H1 (cell line): ENCODE measurements at regions not wholly inside any gene's neighbourhood (a gene's known extent, or its start where the extent isn't known, plus 50 kb on each side); places are given as distances from the start of the nearest gene placed in this dataset.

ENCODE experiments used
- CTCF ChIA-PET: fragments of 300-600 bp; sonication (Branson Sonifier 250); formaldehyde crosslinking; loops from one replicate; lab custom pipeline; 2021; ENCODE audit not compliant: partially characterized antibody; lab: Charles Lee
- POLR2A ChIA-PET: fragments of 300-600 bp; sonication (Branson Sonifier 250); formaldehyde crosslinking; loops from one replicate; lab custom pipeline; 2021; ENCODE audit warnings: inconsistent platforms; ENCODE audit not compliant: partially characterized antibody; lab: Charles Lee
- DNase-seq, 2 experiments: peaks; one replicate each; pipeline versions ENCODE4 v3.0.0 to v3.0.0-alpha.2; 2010 to 2022; ENCODE audit warnings: low spot score in 2 of 2, low read depth in 1 of 2, mixed read lengths in 1 of 2
- FAIRE-seq: peaks from 2 replicates; lab custom pipeline; 2011; peaks lifted over from hg19 to GRCh38; lab: Jason Lieb, UNC
- H2AFZ ChIP-seq: 2 replicates; pipeline ENCODE4 v1.8.1; 2012; ENCODE audit warnings: low read length, inconsistent platforms
- H2AK5ac ChIP-seq: 2 replicates; pipeline ENCODE4 v1.6.1; 2013; ENCODE audit warnings: low read depth, low read length
- H2BK120ac ChIP-seq: replicated peaks from 2 replicates; pipeline ENCODE3; 2013; ENCODE audit warnings: low read depth, low read length, inconsistent platforms
- H2BK12ac ChIP-seq: 2 replicates; pipeline ENCODE4 v1.6.1; 2013; ENCODE audit warnings: low read depth, low read length
- H2BK15ac ChIP-seq: 2 replicates; pipeline ENCODE4 v1.6.1; 2013; ENCODE audit warnings: low read length
- H2BK20ac ChIP-seq: 2 replicates; pipeline ENCODE4 v1.6.1; 2013; ENCODE audit warnings: low read length
- H2BK5ac ChIP-seq: 2 replicates; pipeline ENCODE4 v1.6.1; 2013; ENCODE audit warnings: low read depth, low read length
- H3K14ac ChIP-seq: 2 replicates; pipeline ENCODE4 v1.6.1; 2013; ENCODE audit warnings: inconsistent platforms; ENCODE audit not compliant: insufficient read length
- H3K18ac ChIP-seq: 2 replicates; pipeline ENCODE4 v1.6.1; 2013; ENCODE audit warnings: low read length; ENCODE audit errors: extremely low read depth
- H3K23ac ChIP-seq: 2 replicates; pipeline ENCODE4 v1.6.1; 2013; ENCODE audit warnings: inconsistent platforms; ENCODE audit not compliant: insufficient read length
- H3K23me2 ChIP-seq: 2 replicates; pipeline ENCODE4 v1.6.1; 2013; ENCODE audit warnings: low read depth, low read length
- H3K27ac ChIP-seq: 2 replicates; pipeline ENCODE4 v1.6.1; 2011; ENCODE audit warnings: low read depth, low read length, inconsistent platforms
- H3K27me3 ChIP-seq, 4 experiments: replicated peaks in 1 of 4; 1 replicate in 1 of 4; 2 replicates in 3 of 4; pipeline versions ENCODE4 v1.6.1 to v1.8.1; 2011 to 2013; ENCODE audit warnings: low read length in 3 of 4, mild to moderate bottlenecking in 3 of 4, inconsistent platforms in 2 of 4, mixed read lengths in 2 of 4, moderate library complexity in 1 of 4; ENCODE audit not compliant: control insufficient read depth in 3 of 4, insufficient read depth in 3 of 4; ENCODE audit errors: extremely low read depth in 1 of 4
- H3K36me3 ChIP-seq, 4 experiments: 2 replicates each; pipeline versions ENCODE4 v1.6.1 to v1.8.1; 2011 to 2013; ENCODE audit warnings: mild to moderate bottlenecking in 4 of 4, low read length in 3 of 4, moderate library complexity in 2 of 4, control low read depth in 1 of 4, inconsistent platforms in 1 of 4; ENCODE audit not compliant: insufficient read depth in 4 of 4, control insufficient read depth in 2 of 4
- H3K4ac ChIP-seq: replicated peaks from 2 replicates; pipeline ENCODE3; 2013; ENCODE audit warnings: low read length, low read depth, mixed read lengths, inconsistent platforms; ENCODE audit not compliant: insufficient read length
- H3K4me1 ChIP-seq, 4 experiments: replicated peaks in 1 of 4; 1 replicate in 1 of 4; 2 replicates in 3 of 4; pipeline versions ENCODE4 v1.6.1 to v1.8.1; 2011 to 2013; ENCODE audit warnings: low read length in 3 of 4, inconsistent platforms in 2 of 4, mixed read lengths in 1 of 4; ENCODE audit not compliant: insufficient read depth in 4 of 4, control insufficient read depth in 3 of 4
- H3K4me2 ChIP-seq, 2 experiments: 2 replicates each; pipeline versions ENCODE4 v1.6.1 to v1.8.1; 2011 to 2013; ENCODE audit warnings: low read depth in 2 of 2, low read length in 2 of 2, control low read depth in 1 of 2, inconsistent platforms in 1 of 2, mild to moderate bottlenecking in 1 of 2; ENCODE audit not compliant: insufficient read depth in 1 of 2
- H3K4me3 ChIP-seq, 4 experiments: fragments of 200-600, 300-600 bp in 1 of 4; sonication (generic), shearing (Covaris generic), sonication (Bioruptor Twin) in 1 of 4; 2 replicates each; pipeline versions ENCODE4 v1.5.1 to v1.8.1; 2011 to 2016; ENCODE audit warnings: low read length in 4 of 4, low read depth in 3 of 4, control low read depth in 2 of 4, inconsistent platforms in 2 of 4, mild to moderate bottlenecking in 2 of 4, mixed read lengths in 1 of 4, moderate library complexity in 1 of 4; ENCODE audit not compliant: insufficient read depth in 2 of 4; ENCODE audit errors: extremely low read depth in 1 of 4
- H3K56ac ChIP-seq: replicated peaks from 2 replicates; pipeline ENCODE3; 2013; ENCODE audit warnings: low read depth, mild to moderate bottlenecking, mixed read lengths, low read length, inconsistent platforms; ENCODE audit not compliant: insufficient read length
- H3K79me1 ChIP-seq: 2 replicates; pipeline ENCODE4 v1.6.1; 2013; ENCODE audit warnings: low read depth, low read length, control low read depth
- H3K79me2 ChIP-seq, 2 experiments: 2 replicates each; pipeline versions ENCODE4 v1.6.1 to v1.8.1; 2012 to 2013; ENCODE audit warnings: low read length in 2 of 2, mild to moderate bottlenecking in 2 of 2, inconsistent platforms in 1 of 2; ENCODE audit not compliant: insufficient read depth in 2 of 2, control insufficient read depth in 1 of 2
- H3K9ac ChIP-seq, 4 experiments: replicated peaks in 1 of 4; 1 replicate in 1 of 4; 2 replicates in 3 of 4; pipeline versions ENCODE4 v1.6.1 to v1.8.1; 2011 to 2013; ENCODE audit warnings: low read depth in 3 of 4, low read length in 3 of 4, control low read depth in 2 of 4, mild to moderate bottlenecking in 2 of 4, moderate library complexity in 2 of 4, inconsistent platforms in 1 of 4; ENCODE audit errors: extremely low read depth in 1 of 4
- H3K9me3 ChIP-seq, 2 experiments: 2 replicates each; pipeline versions ENCODE4 v1.6.1 to v1.8.1; 2012 to 2013; ENCODE audit warnings: mild to moderate bottlenecking in 2 of 2, moderate library complexity in 2 of 2, control low read depth in 1 of 2, inconsistent platforms in 1 of 2, low read depth in 1 of 2, low read length in 1 of 2, mixed read lengths in 1 of 2; ENCODE audit not compliant: insufficient read depth in 2 of 2
- H4K20me1 ChIP-seq, 2 experiments: replicated peaks in 1 of 2; 2 replicates each; pipeline versions ENCODE3 to v1.8.1; 2011 to 2013; ENCODE audit warnings: inconsistent platforms in 2 of 2, low read length in 2 of 2, mild to moderate bottlenecking in 1 of 2; ENCODE audit not compliant: insufficient read depth in 2 of 2, control insufficient read depth in 1 of 2
- H4K5ac ChIP-seq: 2 replicates; pipeline ENCODE4 v1.6.1; 2013; ENCODE audit warnings: low read length, low read depth, mixed read lengths, inconsistent platforms; ENCODE audit not compliant: insufficient read length
- H4K8ac ChIP-seq: 2 replicates; pipeline ENCODE4 v1.8.0; 2013; ENCODE audit warnings: mild to moderate bottlenecking, moderate library complexity, low read length, inconsistent platforms; ENCODE audit not compliant: insufficient read depth; ENCODE audit errors: extremely low read depth
- H4K91ac ChIP-seq: replicated peaks from 2 replicates; pipeline ENCODE3; 2013; ENCODE audit warnings: low read length, mixed read lengths, inconsistent platforms; ENCODE audit not compliant: insufficient read length
- E2F6 ChIP-seq: IDR thresholded peaks from 2 replicates; pipeline ENCODE4 v1.6.1; 2012; ENCODE audit warnings: inconsistent platforms
- HDAC2 ChIP-seq, 2 experiments: fragments of 300-600 bp in 1 of 2; sonication (generic) in 1 of 2; IDR thresholded peaks; 2 replicates each; pipeline ENCODE4 v1.6.1; 2011 to 2012; ENCODE audit warnings: low read depth in 2 of 2, low read length in 2 of 2, mild to moderate bottlenecking in 2 of 2, moderate library complexity in 2 of 2, borderline replicate concordance in 1 of 2, inconsistent platforms in 1 of 2
- MAFK ChIP-seq: IDR thresholded peaks from 2 replicates; pipeline ENCODE4 v1.6.1; 2012; ENCODE audit warnings: low read depth, mild to moderate bottlenecking, improper control_type of control experiment, low read length
- SIRT6 ChIP-seq: IDR thresholded peaks from one replicate; pipeline ENCODE4 v1.7.1; 2012; ENCODE audit warnings: low read length, inconsistent platforms
- SP2 ChIP-seq: IDR thresholded peaks from 2 replicates; pipeline ENCODE4 v1.6.1; 2012; ENCODE audit warnings: mild to moderate bottlenecking, low read length, inconsistent platforms
- TAF1 ChIP-seq: IDR thresholded peaks from 2 replicates; pipeline ENCODE4 v1.6.1; 2011; ENCODE audit warnings: mild to moderate bottlenecking, low read depth, low read length
- TBP ChIP-seq: IDR thresholded peaks from 2 replicates; pipeline ENCODE4 v1.6.1; 2011; ENCODE audit warnings: low read depth, low read length, improper control_type of control experiment
- ZNF274 ChIP-seq: IDR thresholded peaks from 2 replicates; pipeline ENCODE4 v1.7.0; 2012; ENCODE audit warnings: low read length, borderline replicate concordance; ENCODE audit errors: extremely low read depth
- WGBS, 2 experiments: shearing (Covaris generic) in 1 of 2; methylation state at CpG; one replicate each; pipeline versions ENCODE4 v1.1.6 to v1.1.7; 2013 to 2015; ENCODE audit warnings: low lambda C conversion rate in 2 of 2, mixed read lengths in 2 of 2, inconsistent platforms in 1 of 2, low coverage in 1 of 2, missing lambda C conversion rate in 1 of 2; ENCODE audit not compliant: insufficient replicate concordance in 2 of 2, insufficient coverage in 1 of 2, insufficient read length in 1 of 2; ENCODE audit errors: extremely low coverage in 1 of 2, missing lambda C conversion rate in 1 of 2; 5-methylcytosine and 5-hydroxymethylcytosine counted together

- H3K9ac ChIP-seq, result no peak overlapping the region
- H3K4ac ChIP-seq, result no peak overlapping the region
- no peaks in the 10 kb centered on the region for H3K23me2 ChIP-seq
- POLR2A ChIA-PET, result no interaction called here
- H3K14ac ChIP-seq, result no peak overlapping the region
- H2BK20ac ChIP-seq, result no peak overlapping the region
- 84% methylated on average over 2 of the region's 2 CpGs; no CpG with 5 or more reads in 1 of the 2 experiments for WGBS, 2 experiments
- no peaks in the 10 kb centered on the region for H3K79me1 ChIP-seq
- H2BK5ac ChIP-seq, result no peak overlapping the region
- peaks cover 0 to 3% (median 2%) of the 10 kb centered on the region in 4 experiments; a peak in 2 of 7 replicates for H3K4me1 ChIP-seq
- H4K91ac ChIP-seq, result no peak overlapping the region
- DNase-seq (no peak), FAIRE-seq (no peak)
- H4K5ac ChIP-seq, result no peak overlapping the region
- H3K27ac ChIP-seq, result no peak overlapping the region
- CTCF ChIA-PET, result interaction anchor here (0.5 to 2.5 kb wide), 5 partner anchors 9 to 203 kb away, joined by 3 to 14 read pairs (median 3); no protein-coding TSS in a partner anchor
- no peaks in the 10 kb centered on the region for H3K27me3 ChIP-seq
- H3K36me3 ChIP-seq, result no peaks in the 10 kb centered on the region
- no peaks in the 10 kb centered on the region for H4K20me1 ChIP-seq
- H3K18ac ChIP-seq, result no peak overlapping the region
- no peak overlapping the region for H3K4me2 ChIP-seq
- no peak overlapping the region for H2AFZ ChIP-seq
- H2BK15ac ChIP-seq, result no peak overlapping the region
- no peaks in the 10 kb centered on the region for H3K79me2 ChIP-seq
- H3K56ac ChIP-seq, result no peak overlapping the region
- H2BK120ac ChIP-seq, result no peak overlapping the region
- H4K8ac ChIP-seq, result no peak overlapping the region
- H3K4me3 ChIP-seq, result no peak overlapping the region
- no peak overlapping the region for H2AK5ac ChIP-seq
- no peak overlapping the region for H3K23ac ChIP-seq
- H3K9me3 ChIP-seq, result peaks cover 0 to 3% of the 10 kb centered on the region in 2 experiments; a peak in 1 of 4 replicates
- H2BK12ac ChIP-seq, result no peak overlapping the region
- no peak for TF ChIP-seq SP2
- no peak for TF ChIP-seq HDAC2 (IDR thresholded peaks at IDR 0.05; ENCODE audit: borderline replicate concordance in 1 of 2, low read depth in 2 of 2, low read length in 2 of 2)
- no peak for TF ChIP-seq SIRT6
- TF ChIP-seq E2F6, result no peak
- no peak for TF ChIP-seq TBP
- no peak for TF ChIP-seq TAF1
- no peak for TF ChIP-seq MAFK
- TF ChIP-seq ZNF274, result no peak
Observed at GRCh38 chr16:55145771-55146603, 178.0 kb upstream of the IRX6 start.
